Body of pancreas (tissue), 4 donors: ENCODE measurements at regions not wholly inside any gene's neighbourhood (a gene's known extent, or its start where the extent isn't known, plus 50 kb on each side); places are given as distances from the start of the nearest gene placed in this dataset.
"Not testable (repeated sequence)": the region's sequence is repeated elsewhere in the genome, so short reads cannot be mapped to it uniquely, and the experiment has no call there.

Experiments used
- CTCF ChIP-seq, 7 experiments: fragments of 450-650 bp in 4 of 7; fragments of 200-600 bp in 3 of 7; sonication (generic) in 3 of 7; IDR thresholded peaks; one replicate each; pipeline ENCODE4 v1.5.1; 2016 to 2019; ENCODE audit warnings: antibody characterized with exemption in 7 of 7
- POLR2A ChIP-seq, 3 donors: fragments of 450-650 bp; IDR thresholded peaks; one replicate each; pipeline ENCODE4 v1.6.1; 2016; ENCODE audit warnings: antibody characterized with exemption in 3 of 3, mild to moderate bottlenecking in 2 of 3

- TF ChIP-seq POLR2A, CTCF (IDR thresholded peaks at IDR 0.05): not testable (repeated sequence)
Observed at GRCh38 chr14:83007052-83007451, 1473.4 kb upstream of the SEL1L start.
